Thymus (tissue), 11 donors: ENCODE measurements at regions not wholly inside any gene's neighbourhood (a gene's known extent, or its start where the extent isn't known, plus 50 kb on each side); places are given as distances from the start of the nearest gene placed in this dataset.
A peak's percentile ranks its signal among the peaks of the same experiment; 100 is the strongest.

Experiments used
- DNase-seq, 9 donors: peaks; one replicate each; pipeline ENCODE4 v3.0.0-alpha.2; 2013; ENCODE audit warnings: low spot score in 9 of 9, low read depth in 6 of 9, missing footprints in 1 of 9
- H3K27ac ChIP-seq, 2 donors: one replicate each; pipeline ENCODE4 v1.5.1; 2013; ENCODE audit warnings: control low read depth in 1 of 2, low read depth in 1 of 2, low read length in 1 of 2, mild to moderate bottlenecking in 1 of 2, moderate library complexity in 1 of 2
- H3K27me3 ChIP-seq, 2 donors: one replicate each; pipeline ENCODE4 v1.5.1; 2013; ENCODE audit warnings: low read length in 1 of 2; ENCODE audit not compliant: control insufficient read depth in 2 of 2, insufficient read depth in 1 of 2
- H3K36me3 ChIP-seq, 2 donors: one replicate each; pipeline ENCODE4 v1.5.1; 2013; ENCODE audit warnings: low read length in 1 of 2, mild to moderate bottlenecking in 1 of 2, moderate library complexity in 1 of 2; ENCODE audit not compliant: control insufficient read depth in 2 of 2, insufficient read depth in 2 of 2
- H3K4me1 ChIP-seq, 2 donors: one replicate each; pipeline ENCODE4 v1.5.1; 2013; ENCODE audit warnings: low read length in 2 of 2; ENCODE audit not compliant: control insufficient read depth in 2 of 2, insufficient read depth in 2 of 2
- H3K4me3 ChIP-seq, 2 donors: one replicate each; pipeline ENCODE4 v1.5.1; 2013; ENCODE audit warnings: low read length in 2 of 2, control low read depth in 1 of 2, mild to moderate bottlenecking in 1 of 2
- H3K9me3 ChIP-seq, 2 donors: one replicate each; pipeline ENCODE4 v1.5.1; 2013; ENCODE audit warnings: low read length in 1 of 2, mild to moderate bottlenecking in 1 of 2; ENCODE audit not compliant: control insufficient read depth in 2 of 2, insufficient read depth in 1 of 2
- WGBS: extraction: QIAGEN DNeasy Blood & Tissue Kit; methylation state at CpG from one replicate; pipeline ENCODE4 v1.1.7; 2013; 5-methylcytosine and 5-hydroxymethylcytosine counted together
- donor health status: healthy.

GRCh38 chr5:24904981-24905517, 260.3 kb upstream of the CDH10 start:
- Histone ChIP-seq H3K4me1 (no peaks in the 10 kb centered on the region), H3K36me3 (no peaks in the 10 kb centered on the region), H3K27me3 (no peaks in the 10 kb centered on the region), H3K4me3 (no peak overlapping the region), H3K27ac (no peak overlapping the region), H3K9me3 (no peaks in the 10 kb centered on the region)
- 94% methylated on average over 2 of the region's 2 CpGs for WGBS
- no peak for DNase-seq

GRCh38 chr5:24899180-24899579, 254.4 kb upstream of the CDH10 start:
- peak overlapping the region in 1 of 2 donors; percentile 49 for H3K27ac ChIP-seq
- WGBS = 20% methylated on average over 2 of the region's 2 CpGs
- no peaks in the 10 kb centered on the region for H3K36me3 ChIP-seq
- H3K27me3 ChIP-seq = no peaks in the 10 kb centered on the region
- peak in 5 of 9 donors; percentile 4 to 35 (median 6) for DNase-seq
- no peaks in the 10 kb centered on the region for H3K4me1 ChIP-seq
- no peaks in the 10 kb centered on the region for H3K9me3 ChIP-seq
- H3K4me3 ChIP-seq = no peak overlapping the region

GRCh38 chr5:24864244-24864643, 219.5 kb upstream of the CDH10 start:
- Histone ChIP-seq H3K36me3 (no peaks in the 10 kb centered on the region), H3K27ac (no peak overlapping the region), H3K9me3 (no peaks in the 10 kb centered on the region), H3K27me3 (no peaks in the 10 kb centered on the region), H3K4me3 (no peak overlapping the region), H3K4me1 (no peaks in the 10 kb centered on the region)
- whole genome bisulfite sequencing = 95% methylated on average over 4 of the region's 4 CpGs
- no peak for DNase-seq

- no peaks in the 10 kb centered on the region for H3K4me1 ChIP-seq
- no peaks in the 10 kb centered on the region for H3K36me3 ChIP-seq
- no peaks in the 10 kb centered on the region for H3K9me3 ChIP-seq
- no peak overlapping the region for H3K4me3 ChIP-seq
- 79% methylated on average over 3 of the region's 3 CpGs for WGBS
- no peaks in the 10 kb centered on the region for H3K27me3 ChIP-seq
- no peak for DNase-seq
- no peak overlapping the region for H3K27ac ChIP-seq
Measured at GRCh38 chr5:24862117-24862516, 217.3 kb upstream of the CDH10 start.

- Histone ChIP-seq H3K4me3 (no peak overlapping the region), H3K27me3 (no peaks in the 10 kb centered on the region), H3K9me3 (no peaks in the 10 kb centered on the region), H3K4me1 (no peaks in the 10 kb centered on the region), H3K27ac (no peak overlapping the region), H3K36me3 (no peaks in the 10 kb centered on the region)
- DNase-seq = no peak
- WGBS = 90% methylated on average over 4 of the region's 4 CpGs
Measured at GRCh38 chr5:24855485-24855884, 210.7 kb upstream of the CDH10 start.

- Histone ChIP-seq H3K27ac (no peak overlapping the region), H3K4me1 (no peaks in the 10 kb centered on the region), H3K27me3 (no peaks in the 10 kb centered on the region), H3K4me3 (no peak overlapping the region), H3K36me3 (no peaks in the 10 kb centered on the region), H3K9me3 (no peaks in the 10 kb centered on the region)
- 97% methylated on average over 1 of the region's 1 CpG for WGBS
- DNase-seq = no peak
Measured at GRCh38 chr5:24854850-24855249, 210.1 kb upstream of the CDH10 start.

- DNase-seq = no peak
- Histone ChIP-seq H3K27ac (no peak overlapping the region), H3K36me3 (no peaks in the 10 kb centered on the region), H3K4me1 (no peaks in the 10 kb centered on the region), H3K4me3 (no peak overlapping the region), H3K27me3 (no peaks in the 10 kb centered on the region), H3K9me3 (no peaks in the 10 kb centered on the region)
Measured at GRCh38 chr5:24854350-24854749, 209.6 kb upstream of the CDH10 start.

- no peaks in the 10 kb centered on the region for H3K4me1 ChIP-seq
- H3K27ac ChIP-seq = no peak overlapping the region
- H3K9me3 ChIP-seq = no peaks in the 10 kb centered on the region
- H3K4me3 ChIP-seq = no peak overlapping the region
- 82% methylated on average over 5 of the region's 5 CpGs for WGBS
- DNase-seq = no peak
- no peaks in the 10 kb centered on the region for H3K36me3 ChIP-seq
- no peaks in the 10 kb centered on the region for H3K27me3 ChIP-seq
Measured at GRCh38 chr5:24850926-24851486, 206.2 kb upstream of the CDH10 start.

- H3K27me3 ChIP-seq = no peaks in the 10 kb centered on the region
- no peak overlapping the region for H3K4me3 ChIP-seq
- no peak overlapping the region for H3K27ac ChIP-seq
- WGBS = 95% methylated on average over 1 of the region's 1 CpG
- DNase-seq = no peak
- no peaks in the 10 kb centered on the region for H3K9me3 ChIP-seq
- H3K36me3 ChIP-seq = no peaks in the 10 kb centered on the region
- no peaks in the 10 kb centered on the region for H3K4me1 ChIP-seq
Measured at GRCh38 chr5:24849210-24849609, 204.4 kb upstream of the CDH10 start.
